SU-DHL-6 (cell line): ENCODE measurements at regions not wholly inside any gene's neighbourhood (a gene's known extent, or its start where the extent isn't known, plus 50 kb on each side); places are given as distances from the start of the nearest gene placed in this dataset.

ENCODE experiments used
- H2AFZ ChIP-seq: fragments of 200-600 bp; sonication (generic); 2 replicates; pipeline ENCODE4 v1.6.1; 2014; ENCODE audit warnings: low read depth, mild to moderate bottlenecking, moderate library complexity, mixed read lengths, antibody characterized with exemption, low read length; ENCODE audit not compliant: severe bottlenecking
- H3F3A ChIP-seq: fragments of 200-600 bp; shearing (Covaris generic); 2 replicates; pipeline ENCODE4 v1.6.0; 2016; ENCODE audit warnings: antibody characterized with exemption, mild to moderate bottlenecking; ENCODE audit not compliant: insufficient read depth
- H3K27ac ChIP-seq: fragments of 200-600 bp; sonication (generic); 2 replicates; pipeline ENCODE4 v1.5.1; 2016; ENCODE audit warnings: low read depth, mild to moderate bottlenecking, low read length, moderate library complexity, mixed read lengths
- H3K27me3 ChIP-seq: fragments of 200-600 bp; sonication (generic), shearing (Covaris generic); 2 replicates; pipeline ENCODE4 v1.6.0; 2014; ENCODE audit warnings: mild to moderate bottlenecking, low read length
- H3K36me3 ChIP-seq: fragments of 200-600 bp; sonication (generic); 2 replicates; pipeline ENCODE4 v1.6.1; 2014; ENCODE audit warnings: mild to moderate bottlenecking, low read length, mixed read lengths
- H3K4me2 ChIP-seq: fragments of 300-600, 200-600 bp; shearing (Covaris generic), sonication (generic); 2 replicates; pipeline ENCODE4 v1.6.0; 2014; ENCODE audit warnings: low read length, low read depth, mild to moderate bottlenecking; ENCODE audit not compliant: poor library complexity, severe bottlenecking
- H3K4me3 ChIP-seq: fragments of 200-600 bp; sonication (generic); 2 replicates; pipeline ENCODE4 v1.5.1; 2014; ENCODE audit warnings: antibody characterized with exemption, low read length, mild to moderate bottlenecking, mixed read lengths; ENCODE audit not compliant: insufficient read depth, poor library complexity, severe bottlenecking
- H3K79me2 ChIP-seq: fragments of 200-600 bp; sonication (generic); 2 replicates; pipeline ENCODE4 v1.6.1; 2014; ENCODE audit warnings: mild to moderate bottlenecking, low read length, moderate library complexity; ENCODE audit not compliant: insufficient read depth
- H3K9ac ChIP-seq: fragments of 200-600 bp; sonication (generic); 2 replicates; pipeline ENCODE4 v1.7.0; 2014; ENCODE audit warnings: mild to moderate bottlenecking, low read length
- H3K9me2 ChIP-seq: fragments of 200-600 bp; sonication (generic); replicated peaks from 2 replicates; pipeline ENCODE4 v1.6.1; 2014; ENCODE audit warnings: low read length; ENCODE audit not compliant: insufficient read depth
- H3K9me3 ChIP-seq: fragments of 200-600 bp; sonication (generic); 2 replicates; pipeline ENCODE4 v1.6.1; 2014; ENCODE audit warnings: low read length, mixed read lengths; ENCODE audit not compliant: insufficient read depth
- H4K20me1 ChIP-seq: fragments of 200-600 bp; sonication (generic); 2 replicates; pipeline ENCODE4 v1.6.1; 2014; ENCODE audit warnings: low read depth, mild to moderate bottlenecking, antibody characterized with exemption, low read length, moderate library complexity, mixed read lengths
- EZH2phosphoT487 ChIP-seq: fragments of 200-600 bp; sonication (generic), shearing (Covaris generic); conservative IDR thresholded peaks from 2 replicates; pipeline ENCODE4 v1.6.1; 2018; ENCODE audit warnings: mild to moderate bottlenecking, antibody characterized with exemption, low read length, moderate library complexity, mixed read lengths
- TF ChIP-seq, protein P1 (sequence below): fragments of 200-600 bp; sonication (generic); IDR thresholded peaks from one replicate; pipeline ENCODE4 v1.5.1; 2017; ENCODE audit warnings: antibody characterized with exemption, mild to moderate bottlenecking, low read length, moderate library complexity; ENCODE audit not compliant: insufficient read depth, poor library complexity, severe bottlenecking

DNA sequence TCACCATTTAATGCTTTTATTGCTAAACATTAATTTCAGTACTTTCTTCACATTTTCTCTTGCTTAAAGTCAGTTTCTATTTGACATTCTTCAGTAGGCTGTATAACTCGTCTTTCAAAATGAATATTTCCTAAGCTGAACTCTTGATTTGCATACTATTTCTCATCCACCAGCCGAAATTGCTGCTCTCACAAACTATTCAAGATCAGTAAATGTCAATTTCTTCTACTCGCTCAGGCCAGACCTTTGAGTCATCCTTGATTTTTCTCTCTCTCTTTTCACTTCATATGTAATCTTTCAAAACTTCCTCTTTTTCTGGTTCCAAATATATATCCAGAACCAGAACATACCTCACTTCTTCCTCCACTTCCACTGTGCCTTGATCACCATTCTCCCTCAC lies 990.0 kb downstream of the KCNT2 start:
- no peak overlapping the region for H3K9ac ChIP-seq
- H4K20me1 ChIP-seq: no peaks in the 10 kb centered on the region
- peaks cover 4% of the 10 kb centered on the region; the same call in 1 of the 2 replicates for H3F3A ChIP-seq
- H3K9me2 ChIP-seq: no peaks in the 10 kb centered on the region
- TF ChIP-seq EZH2phosphoT487: no peak
- TF ChIP-seq, protein P1, sequence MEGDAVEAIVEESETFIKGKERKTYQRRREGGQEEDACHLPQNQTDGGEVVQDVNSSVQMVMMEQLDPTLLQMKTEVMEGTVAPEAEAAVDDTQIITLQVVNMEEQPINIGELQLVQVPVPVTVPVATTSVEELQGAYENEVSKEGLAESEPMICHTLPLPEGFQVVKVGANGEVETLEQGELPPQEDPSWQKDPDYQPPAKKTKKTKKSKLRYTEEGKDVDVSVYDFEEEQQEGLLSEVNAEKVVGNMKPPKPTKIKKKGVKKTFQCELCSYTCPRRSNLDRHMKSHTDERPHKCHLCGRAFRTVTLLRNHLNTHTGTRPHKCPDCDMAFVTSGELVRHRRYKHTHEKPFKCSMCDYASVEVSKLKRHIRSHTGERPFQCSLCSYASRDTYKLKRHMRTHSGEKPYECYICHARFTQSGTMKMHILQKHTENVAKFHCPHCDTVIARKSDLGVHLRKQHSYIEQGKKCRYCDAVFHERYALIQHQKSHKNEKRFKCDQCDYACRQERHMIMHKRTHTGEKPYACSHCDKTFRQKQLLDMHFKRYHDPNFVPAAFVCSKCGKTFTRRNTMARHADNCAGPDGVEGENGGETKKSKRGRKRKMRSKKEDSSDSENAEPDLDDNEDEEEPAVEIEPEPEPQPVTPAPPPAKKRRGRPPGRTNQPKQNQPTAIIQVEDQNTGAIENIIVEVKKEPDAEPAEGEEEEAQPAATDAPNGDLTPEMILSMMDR: no peak
- H3K79me2 ChIP-seq: no peaks in the 10 kb centered on the region
- peak overlapping the region; percentile 41 for H3K4me3 ChIP-seq
- peak overlapping the region; percentile 89 for H3K4me2 ChIP-seq
- no peaks in the 10 kb centered on the region for H3K36me3 ChIP-seq
- H3K27me3 ChIP-seq: no peaks in the 10 kb centered on the region
- peaks cover 6% of the 10 kb centered on the region; the same call in 1 of the 2 replicates for H3K9me3 ChIP-seq
- no peak overlapping the region for H3K27ac ChIP-seq
- peak overlapping the region; percentile 100 for H2AFZ ChIP-seq

DNA sequence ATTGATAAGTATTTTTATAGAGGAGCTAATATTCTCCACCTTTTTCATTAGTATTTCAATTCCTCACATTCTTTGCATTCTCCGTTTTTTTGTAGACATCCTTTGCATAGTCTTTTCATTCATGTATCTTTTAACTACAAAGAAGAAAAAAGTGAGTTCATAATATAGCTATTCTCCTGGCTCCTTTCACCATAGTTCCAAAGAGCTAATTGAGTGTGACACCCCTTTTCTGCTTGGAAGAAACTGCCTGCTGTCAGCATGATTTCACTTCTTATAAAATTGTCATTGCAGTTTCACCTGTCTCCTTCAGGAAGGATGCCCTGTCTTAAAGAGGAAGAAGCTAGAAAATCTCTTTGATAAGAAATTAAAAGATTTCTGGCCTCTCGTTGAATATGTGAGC lies 991.1 kb downstream of the KCNT2 start:
- TF ChIP-seq, protein P1: no peak
- no peak for TF ChIP-seq EZH2phosphoT487
- H3K4me3 ChIP-seq: peak overlapping the region; percentile 41
- H3K27ac ChIP-seq: no peak overlapping the region
- H4K20me1 ChIP-seq: no peaks in the 10 kb centered on the region
- H2AFZ ChIP-seq: peak overlapping the region; percentile 100
- H3K9me2 ChIP-seq: no peaks in the 10 kb centered on the region
- H3K9ac ChIP-seq: no peak overlapping the region
- peaks cover 4% of the 10 kb centered on the region; the same call in 1 of the 2 replicates for H3F3A ChIP-seq
- peak overlapping the region; percentile 89 for H3K4me2 ChIP-seq
- no peaks in the 10 kb centered on the region for H3K9me3 ChIP-seq
- no peaks in the 10 kb centered on the region for H3K79me2 ChIP-seq
- no peaks in the 10 kb centered on the region for H3K27me3 ChIP-seq
- no peaks in the 10 kb centered on the region for H3K36me3 ChIP-seq

DNA sequence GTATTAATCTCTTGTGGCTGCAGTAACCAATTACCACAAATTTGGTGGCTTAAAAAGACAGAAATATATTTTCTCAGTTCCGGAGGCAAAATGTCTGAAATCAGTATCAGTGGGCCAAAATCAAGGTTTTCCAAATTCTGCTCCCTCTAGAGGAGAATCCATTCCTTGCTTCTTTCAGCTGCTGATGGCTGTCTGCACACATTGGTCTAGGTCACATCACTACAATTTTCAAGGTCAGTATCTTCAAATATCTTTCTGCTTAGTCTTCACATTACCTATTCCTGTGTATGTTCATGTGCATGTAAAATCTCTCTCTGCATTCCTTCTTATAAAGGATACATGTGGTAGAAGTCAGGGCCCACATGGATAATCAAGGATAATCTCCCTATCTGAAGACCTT lies 999.4 kb downstream of the KCNT2 start:
- H3K27me3 ChIP-seq: no peaks in the 10 kb centered on the region
- H3K79me2 ChIP-seq: no peaks in the 10 kb centered on the region
- no peak overlapping the region for H3K4me3 ChIP-seq
- H3K9me2 ChIP-seq: no peaks in the 10 kb centered on the region
- H3K9ac ChIP-seq: no peak overlapping the region
- H3K27ac ChIP-seq: no peak overlapping the region
- H3K36me3 ChIP-seq: no peaks in the 10 kb centered on the region
- peak overlapping the region; percentile 46 for H2AFZ ChIP-seq
- H3F3A ChIP-seq: no peaks in the 10 kb centered on the region; the same call in 1 of the 2 replicates
- H4K20me1 ChIP-seq: no peaks in the 10 kb centered on the region
- no peaks in the 10 kb centered on the region for H3K9me3 ChIP-seq
- TF ChIP-seq, protein P1: no peak
- no peak for TF ChIP-seq EZH2phosphoT487
- no peak overlapping the region for H3K4me2 ChIP-seq
